Esophagus muscularis mucosa (tissue), 4 donors: ENCODE measurements at regions not wholly inside any gene's neighbourhood (a gene's known extent, or its start where the extent isn't known, plus 50 kb on each side); places are given as distances from the start of the nearest gene placed in this dataset.

Source experiments
- DNase-seq: peaks from one replicate; pipeline ENCODE4 v3.0.0-alpha.2; 2017; ENCODE audit errors: extremely low spot score
- H3K27ac ChIP-seq, 4 donors: fragments of 200-600 bp; sonication (generic); replicated peaks in 1 of 4; 1 replicate in 3 of 4; 2 replicates in 1 of 4; pipeline ENCODE4 v1.5.1; 2016 to 2019; ENCODE audit warnings: mild to moderate bottlenecking in 1 of 4
- H3K27me3 ChIP-seq, 4 donors: fragments of 200-600 bp; sonication (generic); one replicate each; pipeline versions ENCODE4 v1.5.1 to v1.6.0; 2016 to 2019
- H3K36me3 ChIP-seq, 4 donors: fragments of 200-600 bp; sonication (generic); one replicate each; pipeline ENCODE4 v1.5.1; 2016 to 2019
- H3K4me1 ChIP-seq, 4 donors: fragments of 200-600 bp; sonication (generic); one replicate each; pipeline ENCODE4 v1.5.1; 2016 to 2019
- H3K4me3 ChIP-seq, 4 donors: fragments of 200-600 bp; sonication (generic); 1 replicate in 2 of 4; 2 replicates in 2 of 4; pipeline ENCODE4 v1.5.1; 2016 to 2019; ENCODE audit warnings: mild to moderate bottlenecking in 4 of 4, moderate library complexity in 1 of 4
- H3K9me3 ChIP-seq, 4 donors: fragments of 200-600 bp; sonication (generic); 1 replicate in 3 of 4; 2 replicates in 1 of 4; pipeline ENCODE4 v1.5.1; 2016 to 2019
- EP300 ChIP-seq: sonication (generic); formaldehyde crosslinking; IDR thresholded peaks from one replicate; pipeline ENCODE4 v1.6.1; 2017; ENCODE audit warnings: antibody characterized with exemption
- POLR2A ChIP-seq: fragments of 450-650 bp; IDR thresholded peaks from one replicate; pipeline ENCODE4 v1.6.1; 2017; ENCODE audit warnings: antibody characterized with exemption, moderate library complexity, mild to moderate bottlenecking, low read depth
- POLR2AphosphoS5 ChIP-seq, 2 donors: sonication (generic); formaldehyde crosslinking; IDR thresholded peaks; one replicate each; pipeline ENCODE4 v1.6.1; 2017; ENCODE audit warnings: antibody characterized with exemption in 2 of 2
- WGBS: methylation state at CpG from one replicate; pipeline ENCODE4 v1.1.5; 2018; 5-methylcytosine and 5-hydroxymethylcytosine counted together
- intact Hi-C: fragments of 100-400 bp; cut with DNase I; formaldehyde crosslinking; loops from one replicate; pipeline ENCODE4 v1.15.1; 2023
- TF ChIP-seq, protein P1 (sequence below), 3 experiments: fragments of 200-600 bp in 2 of 3; fragments of 450-650 bp in 1 of 3; sonication (generic) in 2 of 3; IDR thresholded peaks; one replicate each; pipeline ENCODE4 v1.5.1; 2017 to 2019; ENCODE audit warnings: antibody characterized with exemption in 3 of 3, mild to moderate bottlenecking in 2 of 3, moderate library complexity in 1 of 3

DNA sequence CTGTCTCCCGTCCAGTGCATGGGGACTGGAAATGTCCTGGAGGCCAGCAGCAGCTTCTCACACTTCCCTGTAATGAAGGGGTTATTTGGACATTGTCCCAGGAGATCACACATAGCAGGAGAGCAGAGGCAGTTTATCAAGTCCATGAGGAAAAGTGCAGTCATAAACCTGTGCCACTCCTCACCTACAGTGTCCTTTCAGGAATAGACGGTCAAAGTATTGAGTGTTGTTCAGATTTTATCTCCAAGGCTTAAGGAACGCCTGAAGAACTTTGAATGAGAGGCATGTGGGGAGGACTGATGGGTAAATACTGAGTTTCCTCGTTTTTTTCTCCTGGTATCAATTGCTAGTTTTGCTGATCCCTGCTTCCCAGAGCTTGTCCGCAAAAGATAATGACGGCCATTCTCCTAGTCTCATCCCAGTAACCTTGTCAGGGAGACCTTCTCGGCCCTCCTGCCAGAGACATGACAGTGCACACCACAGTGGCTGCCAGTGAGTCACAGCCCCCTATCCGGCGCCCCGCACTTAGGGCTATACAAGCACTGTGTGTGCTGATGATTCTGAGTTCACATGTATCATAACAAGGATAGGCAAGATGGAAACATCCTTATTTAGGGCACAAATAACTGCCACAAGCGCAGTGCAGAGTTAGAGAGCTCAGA, 495.5 kb upstream of the MGMT start:
- Histone ChIP-seq H3K4me1 (no peaks in the 10 kb centered on the region), H3K4me3 (no peak overlapping the region), H3K36me3 (no peaks in the 10 kb centered on the region), H3K27me3 (no peaks in the 10 kb centered on the region), H3K9me3 (no peaks in the 10 kb centered on the region), H3K27ac (no peak overlapping the region)
- TF ChIP-seq POLR2A (no peak), EP300 (no peak), POLR2AphosphoS5 (IDR thresholded peaks at IDR 0.05) (no peak)
- TF ChIP-seq, protein P1, sequence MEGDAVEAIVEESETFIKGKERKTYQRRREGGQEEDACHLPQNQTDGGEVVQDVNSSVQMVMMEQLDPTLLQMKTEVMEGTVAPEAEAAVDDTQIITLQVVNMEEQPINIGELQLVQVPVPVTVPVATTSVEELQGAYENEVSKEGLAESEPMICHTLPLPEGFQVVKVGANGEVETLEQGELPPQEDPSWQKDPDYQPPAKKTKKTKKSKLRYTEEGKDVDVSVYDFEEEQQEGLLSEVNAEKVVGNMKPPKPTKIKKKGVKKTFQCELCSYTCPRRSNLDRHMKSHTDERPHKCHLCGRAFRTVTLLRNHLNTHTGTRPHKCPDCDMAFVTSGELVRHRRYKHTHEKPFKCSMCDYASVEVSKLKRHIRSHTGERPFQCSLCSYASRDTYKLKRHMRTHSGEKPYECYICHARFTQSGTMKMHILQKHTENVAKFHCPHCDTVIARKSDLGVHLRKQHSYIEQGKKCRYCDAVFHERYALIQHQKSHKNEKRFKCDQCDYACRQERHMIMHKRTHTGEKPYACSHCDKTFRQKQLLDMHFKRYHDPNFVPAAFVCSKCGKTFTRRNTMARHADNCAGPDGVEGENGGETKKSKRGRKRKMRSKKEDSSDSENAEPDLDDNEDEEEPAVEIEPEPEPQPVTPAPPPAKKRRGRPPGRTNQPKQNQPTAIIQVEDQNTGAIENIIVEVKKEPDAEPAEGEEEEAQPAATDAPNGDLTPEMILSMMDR (IDR thresholded peaks at IDR 0.05), result no peak
- intact Hi-C loops, result no loop called here
- no peak for DNase-seq
- WGBS, result 89% methylated on average over 11 of the region's 11 CpGs

DNA sequence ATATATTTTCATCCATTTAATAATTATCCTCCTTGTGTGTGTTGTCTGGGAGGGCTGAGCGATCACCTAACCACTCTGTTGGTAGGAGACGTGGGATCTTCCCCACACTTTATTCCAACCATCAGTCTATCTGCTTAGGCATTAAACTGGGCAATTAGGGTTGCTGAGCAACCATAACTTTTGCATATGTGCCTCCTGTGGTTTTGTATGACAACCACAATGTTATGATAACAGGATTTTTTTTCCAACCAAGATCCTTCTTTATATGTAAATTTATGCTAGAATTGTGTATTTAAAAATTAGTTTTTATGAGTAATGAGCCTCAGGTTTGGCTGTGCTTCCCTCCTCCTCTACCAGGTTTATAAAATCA, 495.0 kb upstream of the MGMT start:
- no peak for TF ChIP-seq POLR2AphosphoS5 (IDR thresholded peaks at IDR 0.05)
- no peak for TF ChIP-seq EP300
- TF ChIP-seq, protein P1 (IDR thresholded peaks at IDR 0.05), result no peak
- no peak for TF ChIP-seq POLR2A
- intact Hi-C loops, result no loop called here
- Histone ChIP-seq H3K36me3 (no peaks in the 10 kb centered on the region), H3K4me3 (no peak overlapping the region), H3K4me1 (no peaks in the 10 kb centered on the region), H3K27me3 (no peaks in the 10 kb centered on the region), H3K9me3 (no peaks in the 10 kb centered on the region), H3K27ac (no peak overlapping the region)
- no peak for DNase-seq
- 78% methylated on average over 2 of the region's 2 CpGs for WGBS

DNA sequence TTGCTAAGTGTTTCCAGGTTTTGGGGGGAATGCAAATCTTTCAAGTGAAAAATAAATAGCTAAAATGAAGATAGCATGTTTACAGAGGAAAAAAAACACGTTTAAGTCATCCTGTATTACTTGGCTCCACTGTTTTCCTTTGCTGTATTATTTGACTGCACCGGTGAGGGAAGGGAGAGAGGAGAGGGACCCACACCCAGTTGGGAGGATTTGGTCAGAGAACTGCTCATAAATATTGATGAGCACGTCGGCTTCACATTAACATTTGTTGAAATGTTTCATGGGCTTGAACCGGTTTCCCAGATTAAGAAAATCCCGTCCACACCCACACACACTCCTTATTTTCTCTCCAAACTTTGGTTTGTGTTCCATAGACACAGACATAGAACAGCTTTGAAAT, 493.8 kb upstream of the MGMT start:
- no peak overlapping the region for H3K4me3 ChIP-seq
- intact Hi-C loops, result no loop called here
- TF ChIP-seq EP300 (no peak), POLR2AphosphoS5 (IDR thresholded peaks at IDR 0.05) (no peak), POLR2A (no peak)
- TF ChIP-seq, protein P1 (IDR thresholded peaks at IDR 0.05), result no peak
- 70% methylated on average over 6 of the region's 6 CpGs for WGBS
- H3K27ac ChIP-seq, result no peak overlapping the region
- H3K36me3 ChIP-seq, result no peaks in the 10 kb centered on the region
- no peaks in the 10 kb centered on the region for H3K4me1 ChIP-seq
- no peaks in the 10 kb centered on the region for H3K9me3 ChIP-seq
- DNase-seq, result no peak
- H3K27me3 ChIP-seq, result no peaks in the 10 kb centered on the region

DNA sequence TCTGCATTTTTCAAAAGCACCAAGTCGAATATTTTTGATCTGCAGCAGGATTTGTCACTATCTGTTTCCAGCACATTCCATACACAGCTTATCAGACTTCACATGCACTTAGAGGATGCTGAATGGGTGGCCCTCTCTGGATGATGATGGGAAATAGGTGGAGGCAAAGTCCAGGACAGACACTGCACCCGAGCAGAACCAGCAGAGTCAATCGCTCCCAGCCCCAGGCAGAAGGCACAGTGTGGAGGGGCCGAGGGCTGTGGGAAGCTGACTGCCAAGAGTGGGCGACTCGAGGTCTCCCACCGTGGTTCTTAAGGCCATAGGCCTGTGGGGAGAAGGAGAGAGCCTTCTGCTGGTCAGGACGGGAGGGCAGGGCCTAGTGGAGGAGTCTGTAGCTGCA, 490.2 kb upstream of the MGMT start:
- no peak for DNase-seq
- 77% methylated on average over 8 of the region's 8 CpGs for WGBS
- H3K4me3 ChIP-seq, result no peak overlapping the region

More for the DNA sequence above, 490.2 kb upstream of the MGMT start:
- intact Hi-C loops, result no loop called here
- Histone ChIP-seq H3K27me3 (no peaks in the 10 kb centered on the region), H3K27ac (no peak overlapping the region), H3K9me3 (no peaks in the 10 kb centered on the region), H3K36me3 (no peaks in the 10 kb centered on the region), H3K4me1 (no peaks in the 10 kb centered on the region)
- TF ChIP-seq, protein P1 (IDR thresholded peaks at IDR 0.05), result no peak
- no peak for TF ChIP-seq POLR2AphosphoS5 (IDR thresholded peaks at IDR 0.05)
- no peak for TF ChIP-seq POLR2A
- TF ChIP-seq EP300, result no peak
